ENCODE measurements at regions not wholly inside any gene's neighbourhood (a gene's known extent, or its start where the extent isn't known, plus 50 kb on each side); places are given as distances from the start of the nearest gene placed in this dataset.

DNA sequence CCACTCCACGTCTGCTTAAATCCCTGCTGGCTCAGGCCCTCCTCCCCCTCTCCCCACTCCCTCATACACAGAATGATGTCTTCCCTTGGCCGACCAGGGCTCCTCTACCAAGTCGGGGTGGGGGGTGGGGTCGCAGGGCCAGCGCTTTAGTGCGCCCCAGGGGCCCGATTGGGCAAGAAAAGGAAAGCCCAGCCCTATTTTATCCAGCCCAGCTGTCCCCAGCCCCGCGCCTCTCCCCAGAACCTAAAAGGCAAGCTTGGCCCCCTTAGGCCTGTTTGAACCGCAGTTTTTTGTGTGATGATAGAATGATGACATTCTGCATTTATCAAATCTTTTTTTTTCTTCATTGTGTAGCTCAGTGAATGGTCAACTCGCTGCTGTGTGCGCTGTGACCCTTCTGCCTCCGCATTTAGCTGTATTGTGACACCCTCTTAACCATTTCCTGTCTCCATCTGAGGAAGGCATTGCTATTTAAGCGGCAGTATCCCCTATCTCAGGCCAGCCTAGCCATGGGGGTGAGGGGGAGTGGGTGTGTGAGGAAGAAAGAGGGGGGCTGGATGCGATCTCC, 231.4 kb downstream of the HAUS1 start:
- TF ChIP-seq CTCF (IDR thresholded peaks at IDR 0.05), result no peak
- TF ChIP-seq POLR2A (IDR thresholded peaks at IDR 0.05), result no peak

Measured in tibial nerve (tissue), 3 donors.